Breast epithelium (tissue), 3 donors: ENCODE measurements at regions not wholly inside any gene's neighbourhood (a gene's known extent, or its start where the extent isn't known, plus 50 kb on each side); places are given as distances from the start of the nearest gene placed in this dataset.

Source experiments
- POLR2A ChIP-seq: fragments of 450-650 bp; IDR thresholded peaks from one replicate; pipeline ENCODE4 v1.6.1; 2016; ENCODE audit warnings: antibody characterized with exemption, mild to moderate bottlenecking, moderate library complexity
- POLR2AphosphoS5 ChIP-seq, 3 donors: sonication (generic); formaldehyde crosslinking; IDR thresholded peaks; one replicate each; pipeline ENCODE4 v1.6.1; 2017; ENCODE audit warnings: antibody characterized with exemption in 3 of 3
- TF ChIP-seq, protein P1 (sequence below), 3 donors: fragments of 450-650 bp; IDR thresholded peaks; one replicate each; pipeline ENCODE4 v1.5.1; 2016 to 2017; ENCODE audit warnings: antibody characterized with exemption in 3 of 3, mild to moderate bottlenecking in 3 of 3, moderate library complexity in 3 of 3

DNA sequence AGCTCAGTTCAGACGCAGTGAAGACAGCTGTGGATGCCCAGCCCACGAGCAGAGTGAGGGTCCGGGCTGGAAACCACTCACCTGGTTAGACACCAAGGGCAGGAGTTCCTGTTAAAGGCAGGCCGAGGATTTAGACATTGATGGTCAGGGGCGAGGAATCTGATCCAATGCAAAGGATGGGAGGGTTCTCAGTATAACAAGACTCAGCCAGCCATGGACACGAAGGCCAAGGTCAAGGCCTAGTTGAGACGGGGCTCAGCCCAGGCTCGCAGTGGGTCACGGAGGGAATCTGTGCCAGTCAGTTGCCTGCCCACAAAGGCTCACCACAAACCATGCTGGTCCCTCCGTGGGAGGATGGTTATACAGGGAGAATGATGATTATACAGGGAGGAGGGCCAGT lies 63.3 kb upstream of the FCN1 start:
- TF ChIP-seq, protein P1, sequence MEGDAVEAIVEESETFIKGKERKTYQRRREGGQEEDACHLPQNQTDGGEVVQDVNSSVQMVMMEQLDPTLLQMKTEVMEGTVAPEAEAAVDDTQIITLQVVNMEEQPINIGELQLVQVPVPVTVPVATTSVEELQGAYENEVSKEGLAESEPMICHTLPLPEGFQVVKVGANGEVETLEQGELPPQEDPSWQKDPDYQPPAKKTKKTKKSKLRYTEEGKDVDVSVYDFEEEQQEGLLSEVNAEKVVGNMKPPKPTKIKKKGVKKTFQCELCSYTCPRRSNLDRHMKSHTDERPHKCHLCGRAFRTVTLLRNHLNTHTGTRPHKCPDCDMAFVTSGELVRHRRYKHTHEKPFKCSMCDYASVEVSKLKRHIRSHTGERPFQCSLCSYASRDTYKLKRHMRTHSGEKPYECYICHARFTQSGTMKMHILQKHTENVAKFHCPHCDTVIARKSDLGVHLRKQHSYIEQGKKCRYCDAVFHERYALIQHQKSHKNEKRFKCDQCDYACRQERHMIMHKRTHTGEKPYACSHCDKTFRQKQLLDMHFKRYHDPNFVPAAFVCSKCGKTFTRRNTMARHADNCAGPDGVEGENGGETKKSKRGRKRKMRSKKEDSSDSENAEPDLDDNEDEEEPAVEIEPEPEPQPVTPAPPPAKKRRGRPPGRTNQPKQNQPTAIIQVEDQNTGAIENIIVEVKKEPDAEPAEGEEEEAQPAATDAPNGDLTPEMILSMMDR (IDR thresholded peaks at IDR 0.05) = no peak
- no peak for TF ChIP-seq POLR2AphosphoS5 (IDR thresholded peaks at IDR 0.05)
- no peak for TF ChIP-seq POLR2A
